Tibial nerve (tissue), 4 donors: ENCODE measurements at regions not wholly inside any gene's neighbourhood (a gene's known extent, or its start where the extent isn't known, plus 50 kb on each side); places are given as distances from the start of the nearest gene placed in this dataset.

Experiments used
- EP300 ChIP-seq, 2 donors: sonication (generic); formaldehyde crosslinking; IDR thresholded peaks; one replicate each; pipeline ENCODE4 v1.6.1; 2017; ENCODE audit warnings: antibody characterized with exemption in 2 of 2, mild to moderate bottlenecking in 1 of 2
- POLR2A ChIP-seq, 2 donors: fragments of 450-650 bp; IDR thresholded peaks; one replicate each; pipeline ENCODE4 v1.6.1; 2017; ENCODE audit warnings: antibody characterized with exemption in 2 of 2, mild to moderate bottlenecking in 2 of 2, moderate library complexity in 2 of 2
- TF ChIP-seq, protein P1 (sequence below), 5 experiments: fragments of 200-600 bp in 3 of 5; fragments of 450-650 bp in 2 of 5; sonication (generic) in 3 of 5; IDR thresholded peaks; one replicate each; pipeline ENCODE4 v1.5.1; 2016 to 2019; ENCODE audit warnings: antibody characterized with exemption in 5 of 5, mild to moderate bottlenecking in 3 of 5, moderate library complexity in 2 of 5

- TF ChIP-seq, protein P1, sequence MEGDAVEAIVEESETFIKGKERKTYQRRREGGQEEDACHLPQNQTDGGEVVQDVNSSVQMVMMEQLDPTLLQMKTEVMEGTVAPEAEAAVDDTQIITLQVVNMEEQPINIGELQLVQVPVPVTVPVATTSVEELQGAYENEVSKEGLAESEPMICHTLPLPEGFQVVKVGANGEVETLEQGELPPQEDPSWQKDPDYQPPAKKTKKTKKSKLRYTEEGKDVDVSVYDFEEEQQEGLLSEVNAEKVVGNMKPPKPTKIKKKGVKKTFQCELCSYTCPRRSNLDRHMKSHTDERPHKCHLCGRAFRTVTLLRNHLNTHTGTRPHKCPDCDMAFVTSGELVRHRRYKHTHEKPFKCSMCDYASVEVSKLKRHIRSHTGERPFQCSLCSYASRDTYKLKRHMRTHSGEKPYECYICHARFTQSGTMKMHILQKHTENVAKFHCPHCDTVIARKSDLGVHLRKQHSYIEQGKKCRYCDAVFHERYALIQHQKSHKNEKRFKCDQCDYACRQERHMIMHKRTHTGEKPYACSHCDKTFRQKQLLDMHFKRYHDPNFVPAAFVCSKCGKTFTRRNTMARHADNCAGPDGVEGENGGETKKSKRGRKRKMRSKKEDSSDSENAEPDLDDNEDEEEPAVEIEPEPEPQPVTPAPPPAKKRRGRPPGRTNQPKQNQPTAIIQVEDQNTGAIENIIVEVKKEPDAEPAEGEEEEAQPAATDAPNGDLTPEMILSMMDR (IDR thresholded peaks at IDR 0.05): no peak
- TF ChIP-seq POLR2A (IDR thresholded peaks at IDR 0.05) (no peak), EP300 (IDR thresholded peaks at IDR 0.05) (no peak)
These were observed 92.7 kb downstream of the NAP1L3 start for GRCh38 chrX:93580634-93581033.
